GM19025 (cell line): ENCODE measurements at regions not wholly inside any gene's neighbourhood (a gene's known extent, or its start where the extent isn't known, plus 50 kb on each side); places are given as distances from the start of the nearest gene placed in this dataset.

ENCODE experiments used
- ATAC-seq: cut with Tn5 transposase; IDR thresholded peaks from one replicate; pipeline ENCODE4 v1.9.1; 2021; ENCODE audit warnings: mild to moderate bottlenecking, low read depth, moderate library complexity; ENCODE audit not compliant: unreplicated experiment

DNA sequence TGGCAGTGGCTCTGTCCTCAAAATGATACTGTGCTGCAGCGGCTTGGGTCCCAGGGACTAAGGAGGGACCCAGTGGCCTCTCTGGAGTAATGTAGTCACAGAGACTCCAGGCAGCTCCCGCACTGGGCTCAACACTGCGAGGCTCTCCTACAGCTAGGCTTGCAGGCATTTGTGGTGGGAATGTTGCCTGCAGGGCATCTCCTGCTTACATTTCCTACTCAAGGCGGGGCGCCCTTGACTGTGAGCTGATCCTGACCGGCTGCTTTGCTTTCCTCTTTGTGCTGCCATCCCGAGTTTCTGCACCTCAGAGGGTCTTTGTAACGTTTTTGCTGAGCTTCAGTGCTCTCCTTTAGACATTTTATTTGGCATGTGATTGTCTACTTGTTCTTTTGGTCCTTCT lies 177.4 kb upstream of the FN1 start:
- ATAC-seq: no peak

DNA sequence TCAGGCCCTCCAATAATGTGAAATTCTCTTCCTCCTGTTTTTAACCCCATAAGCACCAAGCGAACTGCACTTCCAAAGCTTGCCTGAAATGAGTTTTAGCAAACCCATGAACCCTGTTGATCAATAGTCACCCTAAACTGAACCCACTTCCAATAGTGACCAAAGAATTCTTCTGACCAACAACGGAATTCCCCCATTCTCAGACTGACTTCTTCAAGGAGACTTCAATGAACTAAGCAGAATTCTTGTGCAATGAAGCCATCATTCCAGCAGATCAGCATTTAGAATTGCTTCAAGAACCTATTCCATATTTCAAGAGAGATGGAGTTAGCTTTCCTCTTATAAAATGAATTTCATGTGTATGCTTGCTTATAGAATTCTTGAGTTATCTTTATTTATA lies 176.9 kb upstream of the FN1 start:
- peak; percentile 45 for ATAC-seq

DNA sequence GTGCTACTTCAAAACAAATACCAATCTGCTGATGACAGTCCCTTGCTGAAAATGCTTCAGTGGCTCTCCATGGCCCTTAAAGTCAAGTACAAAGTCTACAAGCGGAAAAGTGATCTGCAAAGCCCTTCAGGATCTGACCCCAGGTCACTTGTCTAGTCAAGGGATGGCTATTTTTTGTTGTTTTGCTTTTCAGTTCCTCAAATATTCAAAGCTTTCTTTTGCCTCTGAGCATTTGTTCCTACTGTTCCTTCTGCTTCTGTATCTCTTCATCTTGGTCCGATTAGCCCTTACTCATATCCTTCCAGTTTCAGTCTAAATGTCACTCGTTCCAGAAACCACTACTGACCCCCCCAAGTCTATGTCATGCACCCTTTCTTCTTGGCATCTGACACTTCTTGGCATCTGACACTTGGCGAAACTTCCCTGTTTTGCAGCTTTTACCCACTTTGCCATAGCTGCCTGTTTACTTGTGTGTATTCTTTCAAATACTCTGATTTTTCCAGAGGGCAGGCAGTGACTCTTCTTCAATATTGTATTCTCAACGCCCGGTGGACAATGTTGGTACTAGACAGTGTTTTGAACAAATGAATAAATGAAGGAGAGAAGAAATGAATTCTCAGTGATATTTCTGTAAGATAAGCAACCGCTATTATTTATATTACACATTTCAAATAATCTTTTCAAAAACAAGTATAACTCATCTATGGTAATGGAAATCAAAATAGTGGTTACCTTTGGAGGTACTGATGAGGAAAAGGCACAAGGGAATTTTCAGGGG lies 175.9 kb upstream of the FN1 start:
- no peak for ATAC-seq

DNA sequence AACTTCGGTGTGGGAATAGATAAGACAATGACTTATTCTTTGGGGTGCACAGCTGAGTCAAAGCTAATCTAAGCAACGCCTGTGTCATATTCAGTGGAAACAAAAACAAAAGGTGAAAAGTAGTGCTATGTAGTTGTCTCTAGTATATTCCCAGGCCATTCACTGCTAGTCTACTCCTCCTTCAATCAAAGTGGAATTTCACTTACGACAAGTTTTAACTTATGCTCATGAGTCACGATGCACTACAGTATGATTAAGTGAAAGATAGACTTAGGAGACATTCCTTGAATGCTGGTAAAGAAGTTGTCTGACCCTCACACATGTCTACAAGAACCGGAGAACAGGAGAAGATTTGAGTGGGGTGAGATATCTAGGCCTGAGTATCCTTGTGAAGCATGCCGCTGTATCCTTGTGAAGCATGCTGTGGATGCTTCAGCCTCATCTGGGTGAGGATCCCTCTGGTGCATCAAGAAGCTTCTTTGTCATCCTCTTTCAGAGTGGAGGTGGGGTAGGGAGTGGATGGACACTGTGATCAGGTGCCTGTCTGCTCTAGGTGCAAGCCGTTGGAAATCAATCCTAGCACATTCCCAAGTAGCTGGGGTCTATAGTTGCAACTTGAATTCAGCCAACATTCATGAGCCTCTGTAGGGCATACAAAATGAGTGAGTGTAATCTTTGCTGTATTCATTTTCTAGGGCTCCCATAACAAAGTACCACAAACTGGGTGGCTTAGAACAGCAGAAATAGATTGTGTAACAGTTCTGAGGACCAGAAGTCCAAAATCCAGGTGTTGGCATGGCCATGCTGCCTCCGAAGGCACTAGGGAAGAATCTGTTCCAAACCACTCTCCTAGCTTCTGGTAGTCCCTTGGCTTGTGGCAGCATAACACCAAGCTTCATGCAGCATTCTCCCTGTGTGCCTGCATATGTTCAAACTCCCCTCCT lies 173.5 kb upstream of the FN1 start:
- no peak for ATAC-seq

DNA sequence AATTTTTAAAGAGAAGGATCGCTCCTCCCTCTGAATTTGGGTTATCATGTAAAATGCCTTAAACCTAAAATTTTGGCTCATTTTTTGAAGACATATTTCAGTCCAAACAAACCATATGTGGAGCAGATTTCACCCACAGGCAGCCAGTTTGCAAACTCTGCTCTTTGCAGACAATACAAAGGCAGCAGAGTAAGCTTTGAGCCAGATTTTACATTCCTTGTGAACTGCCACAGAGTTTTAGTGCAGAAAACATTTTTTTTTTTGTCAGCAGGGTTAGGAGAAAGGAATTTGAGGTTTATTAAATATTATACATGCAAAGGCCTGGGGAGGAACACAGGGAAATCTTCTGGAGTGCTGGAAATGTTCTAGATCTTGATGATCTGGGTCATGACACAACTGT lies 171.9 kb upstream of the FN1 start:
- ATAC-seq: no peak

DNA sequence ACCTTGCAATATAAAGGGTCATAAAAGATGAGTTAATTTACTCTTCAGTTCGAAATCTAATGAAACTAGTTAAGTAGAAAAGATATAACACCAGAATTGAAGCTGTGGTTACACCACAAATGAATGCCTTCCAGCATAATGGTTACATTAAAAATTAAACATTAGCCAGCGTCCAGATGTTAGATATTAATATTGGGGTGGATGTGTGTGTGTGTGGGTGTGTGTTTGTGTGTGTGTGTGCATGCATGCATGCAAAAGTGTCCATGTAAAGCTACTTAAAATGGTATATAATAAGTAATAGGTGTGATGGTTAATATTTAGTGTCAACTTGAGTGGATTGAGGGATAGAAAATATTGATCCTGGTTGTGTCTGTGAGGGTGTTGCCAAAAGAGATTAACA lies 170.4 kb upstream of the FN1 start:
- ATAC-seq: no peak

DNA sequence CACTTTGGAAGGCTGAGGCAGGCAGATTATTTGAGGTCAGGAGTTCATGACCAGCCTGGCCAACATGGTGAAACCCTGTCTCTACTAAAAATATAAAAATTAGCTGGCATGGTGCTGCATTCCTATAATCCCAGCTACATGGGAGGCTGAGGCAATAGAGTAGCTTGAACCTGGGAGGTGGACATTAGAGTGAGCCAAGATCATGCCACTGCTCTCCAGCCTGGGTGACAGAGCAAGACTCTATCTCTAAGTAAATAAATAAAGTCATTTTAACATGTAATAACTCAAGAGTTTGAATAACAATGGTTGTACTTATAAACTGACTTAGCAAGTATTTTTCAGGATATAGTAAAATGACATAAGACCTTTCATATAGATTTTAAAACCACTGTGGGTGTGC lies 169.3 kb upstream of the FN1 start:
- no peak for ATAC-seq

DNA sequence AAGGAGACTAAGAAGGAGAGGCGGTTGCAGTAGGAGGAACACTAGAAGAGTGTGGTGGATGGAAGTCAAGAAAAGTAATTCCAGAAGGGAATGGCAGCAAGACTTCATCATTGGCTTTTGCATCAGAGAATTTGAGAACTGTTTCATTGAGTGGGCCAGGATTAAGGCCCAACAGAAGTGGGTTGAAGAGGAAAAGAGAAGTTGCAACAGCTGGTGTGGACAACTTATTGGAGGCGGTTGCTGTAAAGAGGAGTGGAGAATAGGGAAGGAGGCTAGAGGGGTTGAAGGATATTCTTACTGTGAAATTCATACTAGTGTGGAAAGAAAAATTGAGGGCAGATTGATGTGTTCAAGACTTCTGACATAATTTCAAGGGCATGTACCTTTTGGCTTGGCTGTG lies 168.7 kb upstream of the FN1 start:
- no peak for ATAC-seq

DNA sequence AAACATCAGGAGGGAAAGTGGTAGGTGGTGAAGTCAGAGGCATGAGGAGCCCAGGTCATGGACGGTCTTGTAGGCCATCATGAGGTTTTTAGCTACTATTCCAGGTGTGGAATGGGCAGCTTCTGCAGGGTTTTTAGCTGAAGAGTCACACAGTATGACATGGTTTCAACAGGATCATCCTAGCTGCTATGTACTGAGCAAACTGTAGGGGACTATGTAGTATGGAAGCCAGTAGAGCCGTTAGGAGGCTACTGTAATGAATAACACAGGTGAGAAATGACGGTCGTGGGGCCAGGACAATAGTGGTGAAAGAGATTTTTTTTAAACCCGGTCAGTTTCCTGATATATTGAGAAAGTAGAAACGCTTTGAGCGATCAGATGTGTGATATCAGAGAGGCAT lies 167.6 kb upstream of the FN1 start:
- ATAC-seq: no peak

DNA sequence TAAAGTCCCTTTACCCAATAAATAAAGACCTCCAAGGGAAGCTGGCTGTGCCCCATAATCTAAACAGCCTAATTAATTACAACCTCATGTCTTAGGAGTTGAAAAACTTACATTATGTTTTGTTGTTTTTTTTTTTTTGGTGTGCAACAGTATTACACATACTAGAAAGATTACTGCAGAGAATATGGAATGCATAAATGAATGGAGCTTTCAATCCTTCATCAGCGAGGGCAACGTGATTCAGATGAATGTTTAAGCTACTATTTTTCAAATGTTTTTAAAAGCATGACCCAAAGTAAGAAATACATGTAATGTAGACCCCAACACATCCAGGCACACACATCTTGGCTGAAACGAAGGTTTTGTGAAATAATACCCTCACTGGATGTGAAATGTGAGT lies 167.1 kb upstream of the FN1 start:
- no peak for ATAC-seq

DNA sequence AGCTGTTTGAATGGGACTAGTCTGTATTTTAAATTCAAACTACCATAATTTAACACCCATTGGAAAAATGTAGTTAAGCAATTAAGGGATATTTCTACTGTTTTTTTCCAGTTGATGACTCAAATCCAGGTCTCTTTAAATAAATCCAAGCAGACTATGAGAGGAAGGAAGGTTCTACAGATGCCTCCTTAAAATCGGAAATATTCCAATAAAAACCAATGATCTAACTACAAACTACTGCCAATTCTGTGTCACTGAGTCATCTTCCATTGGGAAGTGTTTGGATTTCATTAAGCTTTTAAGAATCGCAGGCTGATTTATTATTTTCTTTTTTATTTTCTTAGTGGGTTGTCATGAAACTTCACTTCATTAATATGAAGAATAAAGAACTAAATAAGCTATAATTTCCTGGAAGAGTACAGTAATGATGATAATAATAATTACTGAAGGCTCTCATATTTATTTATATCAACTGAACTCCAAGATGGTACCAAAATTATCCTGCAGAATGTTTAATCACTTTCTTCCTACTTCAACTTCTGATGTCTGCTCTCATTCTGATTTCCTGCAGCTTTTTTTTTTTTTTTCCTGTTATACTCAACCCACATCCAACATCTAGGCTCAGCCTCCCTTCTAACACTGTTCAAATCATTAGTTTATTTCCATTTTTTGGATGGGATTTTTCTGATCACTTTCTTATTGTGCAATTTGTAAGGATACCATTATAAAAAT lies 166.3 kb upstream of the FN1 start:
- ATAC-seq: no peak

DNA sequence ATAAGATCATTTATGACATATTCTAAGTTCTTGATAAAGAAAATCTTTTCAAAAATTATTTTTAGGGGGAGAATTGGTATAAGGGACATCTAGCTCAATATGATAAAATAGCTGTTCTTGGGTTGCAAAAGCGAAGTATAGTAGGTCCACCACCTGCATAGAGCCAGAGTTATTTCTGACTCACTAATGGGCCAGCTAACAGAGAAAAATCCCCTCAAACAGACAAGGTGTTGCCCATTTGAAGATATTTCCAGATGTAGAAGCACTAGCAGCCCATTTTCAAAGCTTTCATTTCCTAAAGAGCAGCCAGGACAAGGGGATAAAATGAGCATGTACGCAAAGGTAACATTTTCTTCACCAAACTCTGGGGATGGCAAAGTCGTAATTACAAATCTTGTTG lies 165.7 kb upstream of the FN1 start:
- no peak for ATAC-seq

DNA sequence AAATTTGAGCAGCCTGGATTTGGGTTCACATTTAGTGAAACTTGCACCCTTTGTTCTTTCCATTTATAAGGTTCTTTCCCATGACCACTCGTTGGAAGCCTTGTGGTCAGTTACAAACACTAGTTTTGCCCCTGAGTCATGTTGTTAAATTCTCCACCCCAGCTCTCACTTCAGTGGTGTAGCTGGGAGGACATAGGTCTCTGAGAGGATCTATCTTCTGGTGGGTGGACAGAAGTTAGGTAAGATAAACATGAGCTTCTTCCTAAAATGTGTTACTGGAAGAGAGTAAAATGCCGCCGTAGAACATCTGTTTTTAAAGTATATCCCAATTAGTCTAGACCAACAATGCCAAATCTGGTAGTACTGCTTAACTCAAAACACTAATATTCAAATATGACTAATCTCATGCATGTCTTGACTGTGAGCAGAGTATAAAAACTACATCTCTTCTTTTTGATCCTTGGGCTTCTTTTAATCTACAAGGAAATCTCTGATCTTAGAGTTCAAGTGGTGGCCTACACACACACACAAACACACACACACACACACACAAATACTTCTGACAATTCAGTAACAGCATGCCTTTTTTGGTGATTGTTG lies 162.6 kb upstream of the FN1 start:
- no peak for ATAC-seq

DNA sequence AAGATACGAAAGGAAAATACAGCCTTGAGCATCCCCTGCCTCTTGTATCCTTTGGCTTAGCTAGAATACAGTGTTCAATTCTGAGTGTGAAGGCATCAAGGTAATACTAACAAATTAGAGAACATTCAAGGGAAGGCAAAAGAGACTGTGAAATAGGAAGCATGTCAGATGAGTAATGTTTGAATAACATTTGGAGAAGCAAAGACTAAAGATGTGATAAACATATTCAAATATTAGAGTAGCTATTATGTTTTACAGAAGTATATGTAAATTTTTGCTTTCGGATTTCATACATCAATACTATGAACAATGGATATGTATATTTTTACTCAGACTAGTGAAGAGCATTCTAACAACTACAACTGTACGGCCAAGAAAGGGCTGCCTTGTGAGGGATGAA lies 161.7 kb upstream of the FN1 start:
- ATAC-seq: no peak

DNA sequence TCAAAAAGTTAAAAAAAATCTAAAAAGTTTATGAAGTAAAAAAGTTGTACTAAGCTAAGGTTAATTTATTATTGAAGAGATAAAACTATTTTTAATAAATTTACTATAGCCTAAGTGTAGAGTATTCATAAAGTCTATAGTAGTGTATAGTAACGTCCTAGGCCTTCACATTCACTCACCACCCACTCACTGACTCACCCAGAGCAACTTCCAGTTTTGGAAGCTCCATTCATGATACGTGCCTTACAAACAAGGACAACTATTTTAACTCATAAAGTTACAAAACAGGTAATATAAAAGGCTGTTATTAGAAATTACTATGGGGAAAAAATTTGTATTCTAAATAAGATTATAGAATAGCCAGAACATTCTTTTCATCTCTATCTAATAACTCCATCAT lies 158.9 kb upstream of the FN1 start:
- no peak for ATAC-seq

DNA sequence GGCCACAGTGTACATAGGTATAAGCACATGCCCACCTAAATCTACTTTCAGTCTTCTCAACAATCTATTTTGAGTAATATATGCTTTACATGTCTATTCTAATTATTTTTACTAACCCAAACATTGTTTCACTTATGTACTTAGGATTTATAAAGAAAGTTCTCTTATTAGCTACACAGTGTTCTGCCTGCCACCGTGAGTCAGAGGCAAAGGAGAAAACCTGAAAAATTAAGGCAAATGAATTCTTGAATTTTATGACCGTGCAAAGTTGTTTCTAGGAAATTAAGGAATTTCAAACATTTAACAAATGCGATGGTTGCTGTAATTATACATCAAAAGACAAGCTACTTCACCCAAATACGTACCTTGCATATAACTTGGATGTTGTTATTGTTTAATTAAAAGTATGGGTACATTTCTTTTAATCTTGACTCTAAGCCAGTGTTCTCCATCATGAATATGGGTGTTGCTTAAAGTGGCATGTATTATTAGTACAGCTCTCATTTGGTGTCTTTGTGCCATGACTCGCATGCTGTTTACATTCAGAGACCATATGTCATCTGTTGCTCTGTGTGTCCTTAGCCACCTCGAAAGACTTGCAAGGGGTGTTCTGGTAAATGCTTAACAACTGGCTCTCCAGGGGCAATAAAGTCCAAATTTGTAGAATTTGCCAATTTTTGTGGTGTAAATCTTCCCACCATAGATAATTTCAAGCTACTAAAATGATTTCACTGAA lies 154.3 kb upstream of the FN1 start:
- no peak for ATAC-seq

DNA sequence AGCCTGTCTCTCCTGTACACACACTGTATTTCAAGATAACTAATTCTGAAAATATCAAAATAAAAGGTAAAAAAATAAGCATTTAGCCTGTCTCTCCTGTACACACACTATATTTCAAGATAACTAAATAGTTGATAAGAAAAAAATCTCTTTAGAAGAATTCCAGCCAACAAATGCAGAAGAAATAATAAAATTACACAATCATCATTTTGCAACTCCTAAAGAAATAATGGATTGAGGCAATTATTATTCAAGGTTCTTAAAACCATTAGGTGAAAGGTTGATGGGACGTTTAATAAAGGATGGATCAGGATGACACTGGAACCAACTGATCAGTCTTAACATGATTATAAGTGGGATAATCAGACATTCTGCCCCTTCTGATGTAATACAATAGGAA lies 148.0 kb upstream of the FN1 start:
- no peak for ATAC-seq

DNA sequence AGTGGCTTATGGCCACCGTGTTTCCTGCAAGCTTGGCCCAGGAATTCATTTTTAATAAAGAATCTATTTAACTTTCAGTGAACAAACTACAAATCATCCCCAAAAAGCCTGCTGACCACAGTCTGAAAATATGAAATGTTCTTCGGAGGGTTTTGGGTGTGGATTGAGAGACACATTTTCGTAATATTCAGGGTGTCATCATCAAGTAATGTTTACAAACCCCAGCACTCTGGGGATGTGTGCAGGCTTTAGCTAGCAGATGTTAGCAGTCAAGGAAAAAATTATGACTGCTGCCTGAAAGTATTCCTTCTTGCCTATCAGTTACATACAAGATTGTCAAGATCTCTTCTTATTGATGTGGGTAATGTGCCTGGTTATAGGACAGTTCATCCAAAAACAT lies 143.9 kb upstream of the FN1 start:
- no peak for ATAC-seq

DNA sequence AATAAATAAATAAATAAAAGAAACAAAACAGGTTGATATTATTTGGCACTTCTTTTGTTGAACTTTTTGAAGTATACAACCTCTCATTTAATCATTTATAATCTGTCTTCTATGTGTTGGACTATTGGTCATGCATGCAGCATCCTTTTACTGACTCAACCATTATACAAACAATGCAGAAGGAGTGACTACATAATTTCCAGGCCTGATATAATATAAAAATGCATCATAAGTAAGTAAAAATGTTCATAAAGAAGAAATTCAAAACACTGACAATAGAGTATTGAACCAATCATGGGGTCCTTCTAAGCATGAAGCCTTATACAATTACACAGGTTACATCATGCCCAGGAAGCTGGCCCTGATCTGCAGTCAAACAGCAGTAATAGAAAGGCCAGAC lies 141.5 kb upstream of the FN1 start:
- ATAC-seq: no peak

DNA sequence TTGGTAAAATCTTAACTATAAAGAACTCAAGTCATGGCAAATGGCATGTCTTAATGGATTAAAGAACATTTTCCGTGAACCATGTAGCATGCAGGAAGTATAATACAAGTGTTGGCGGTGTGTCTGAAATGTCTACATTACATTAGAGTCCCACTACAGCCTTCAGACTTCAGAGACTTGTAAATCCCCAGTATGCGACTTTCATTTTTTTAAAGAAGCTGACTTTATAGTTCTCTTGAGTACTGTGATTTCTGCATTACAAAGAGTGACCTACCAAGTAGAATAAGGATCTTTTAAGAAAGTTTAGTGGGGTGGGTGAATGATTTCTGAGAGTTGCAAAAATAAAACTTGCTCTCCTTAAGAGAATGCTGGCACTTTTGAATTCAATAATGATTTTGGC lies 140.7 kb upstream of the FN1 start:
- no peak for ATAC-seq
